ENCODE measurements at regions not wholly inside any gene's neighbourhood (a gene's known extent, or its start where the extent isn't known, plus 50 kb on each side); places are given as distances from the start of the nearest gene placed in this dataset.

GRCh38 chr2:57177176-57177575 is 869.4 kb upstream of the VRK2 start:
- Mint-ChIP-seq H3K27ac (no peak overlapping the region), H3K27me3 (ENCODE audit: low read depth in 3 of 3) (peaks cover 0 to 1% (median 0%) of the 10 kb centered on the region in 3 donors), H3K4me1 (no peaks in the 10 kb centered on the region), H3K4me3 (no peak overlapping the region), H3K36me3 (peaks cover 0 to 5% (median 0%) of the 10 kb centered on the region in 3 donors), H3K9me3 (peaks cover 9 to 40% (median 27%) of the 10 kb centered on the region in 6 donors)
- no peak for DNase-seq

- H3K9me3 Mint-ChIP-seq: peaks cover 9 to 37% (median 27%) of the 10 kb centered on the region in 6 donors
- H3K4me1 Mint-ChIP-seq: no peaks in the 10 kb centered on the region
- DNase-seq: no peak
- H3K27me3 Mint-ChIP-seq (ENCODE audit: low read depth in 3 of 3): peaks cover 0 to 1% (median 0%) of the 10 kb centered on the region in 3 donors
- H3K36me3 Mint-ChIP-seq: peaks cover 0 to 5% (median 0%) of the 10 kb centered on the region in 3 donors
- H3K4me3 Mint-ChIP-seq: no peak overlapping the region
- no peak overlapping the region for H3K27ac Mint-ChIP-seq
These were observed 866.5 kb upstream of the VRK2 start for GRCh38 chr2:57180042-57180567.

GRCh38 chr2:57180678-57181077 is 865.9 kb upstream of the VRK2 start:
- Mint-ChIP-seq H3K9me3 (peaks cover 7 to 35% (median 29%) of the 10 kb centered on the region in 6 donors), H3K36me3 (peaks cover 0 to 5% (median 0%) of the 10 kb centered on the region in 3 donors), H3K27ac (no peak overlapping the region), H3K27me3 (ENCODE audit: low read depth in 3 of 3) (peaks cover 0 to 1% (median 0%) of the 10 kb centered on the region in 3 donors), H3K4me1 (no peaks in the 10 kb centered on the region), H3K4me3 (no peak overlapping the region)
- DNase-seq: no peak

- H3K4me3 Mint-ChIP-seq: no peak overlapping the region
- H3K27me3 Mint-ChIP-seq (ENCODE audit: low read depth in 3 of 3): peaks cover 0 to 1% (median 0%) of the 10 kb centered on the region in 3 donors
- no peak for DNase-seq
- H3K27ac Mint-ChIP-seq: no peak overlapping the region
- H3K36me3 Mint-ChIP-seq: peaks cover 0 to 5% (median 0%) of the 10 kb centered on the region in 3 donors
- no peaks in the 10 kb centered on the region for H3K4me1 Mint-ChIP-seq
- peaks cover 7 to 31% (median 26%) of the 10 kb centered on the region in 6 donors for H3K9me3 Mint-ChIP-seq
These were observed 865.1 kb upstream of the VRK2 start for GRCh38 chr2:57181315-57182038.

- DNase-seq: no peak
- H3K36me3 Mint-ChIP-seq: peaks cover 0 to 5% (median 0%) of the 10 kb centered on the region in 3 donors
- H3K4me1 Mint-ChIP-seq: no peaks in the 10 kb centered on the region
- H3K4me3 Mint-ChIP-seq: no peak overlapping the region
- peaks cover 0 to 1% (median 0%) of the 10 kb centered on the region in 3 donors for H3K27me3 Mint-ChIP-seq (ENCODE audit: low read depth in 3 of 3)
- no peak overlapping the region for H3K27ac Mint-ChIP-seq
- peaks cover 7 to 32% (median 22%) of the 10 kb centered on the region in 6 donors for H3K9me3 Mint-ChIP-seq
These were observed 863.7 kb upstream of the VRK2 start for GRCh38 chr2:57182916-57183315.

- DNase-seq: no peak
- no peaks in the 10 kb centered on the region for H3K27me3 Mint-ChIP-seq (ENCODE audit: low read depth in 3 of 3)
- no peak overlapping the region for H3K27ac Mint-ChIP-seq
- H3K36me3 Mint-ChIP-seq: no peaks in the 10 kb centered on the region
- H3K9me3 Mint-ChIP-seq: peaks cover 5 to 23% (median 14%) of the 10 kb centered on the region in 6 donors
- no peak overlapping the region for H3K4me3 Mint-ChIP-seq
- no peaks in the 10 kb centered on the region for H3K4me1 Mint-ChIP-seq
These were observed 861.0 kb upstream of the VRK2 start for GRCh38 chr2:57185568-57185967.

GRCh38 chr2:57190007-57190406 is 856.6 kb upstream of the VRK2 start:
- Mint-ChIP-seq H3K36me3 (no peaks in the 10 kb centered on the region), H3K27ac (no peak overlapping the region), H3K27me3 (ENCODE audit: low read depth in 3 of 3) (no peaks in the 10 kb centered on the region), H3K4me3 (no peak overlapping the region), H3K9me3 (peaks cover 8 to 27% (median 15%) of the 10 kb centered on the region in 6 donors), H3K4me1 (no peaks in the 10 kb centered on the region)
- DNase-seq: no peak

GRCh38 chr2:57199663-57200062 is 846.9 kb upstream of the VRK2 start:
- no peak overlapping the region for H3K27ac Mint-ChIP-seq
- no peaks in the 10 kb centered on the region for H3K4me1 Mint-ChIP-seq
- DNase-seq: no peak
- H3K36me3 Mint-ChIP-seq: peaks cover 0 to 3% (median 0%) of the 10 kb centered on the region in 3 donors
- peaks cover 15 to 43% (median 30%) of the 10 kb centered on the region in 6 donors for H3K9me3 Mint-ChIP-seq
- H3K27me3 Mint-ChIP-seq (ENCODE audit: low read depth in 3 of 3): peaks cover 0 to 3% (median 0%) of the 10 kb centered on the region in 3 donors
- H3K4me3 Mint-ChIP-seq: no peak overlapping the region

GRCh38 chr2:57204364-57204763 is 842.2 kb upstream of the VRK2 start:
- no peak overlapping the region for H3K27ac Mint-ChIP-seq
- no peak overlapping the region for H3K4me3 Mint-ChIP-seq
- peaks cover 0 to 1% (median 0%) of the 10 kb centered on the region in 3 donors for H3K27me3 Mint-ChIP-seq (ENCODE audit: low read depth in 3 of 3)
- H3K36me3 Mint-ChIP-seq: no peaks in the 10 kb centered on the region
- no peak for DNase-seq
- H3K4me1 Mint-ChIP-seq: no peaks in the 10 kb centered on the region
- H3K9me3 Mint-ChIP-seq: peaks cover 13 to 58% (median 17%) of the 10 kb centered on the region in 6 donors

- no peaks in the 10 kb centered on the region for H3K4me1 Mint-ChIP-seq
- no peaks in the 10 kb centered on the region for H3K36me3 Mint-ChIP-seq
- H3K27me3 Mint-ChIP-seq (ENCODE audit: low read depth in 3 of 3): peaks cover 0 to 1% (median 0%) of the 10 kb centered on the region in 3 donors
- no peak overlapping the region for H3K27ac Mint-ChIP-seq
- H3K9me3 Mint-ChIP-seq: peaks cover 12 to 60% (median 19%) of the 10 kb centered on the region in 6 donors
- H3K4me3 Mint-ChIP-seq: no peak overlapping the region
- DNase-seq: no peak
These were observed 841.4 kb upstream of the VRK2 start for GRCh38 chr2:57205241-57205640.

GRCh38 chr2:57207191-57207590 is 839.4 kb upstream of the VRK2 start:
- Mint-ChIP-seq H3K4me1 (no peaks in the 10 kb centered on the region), H3K27ac (no peak overlapping the region), H3K4me3 (no peak overlapping the region), H3K9me3 (peaks cover 13 to 58% (median 17%) of the 10 kb centered on the region in 6 donors), H3K27me3 (ENCODE audit: low read depth in 3 of 3) (peaks cover 0 to 4% (median 0%) of the 10 kb centered on the region in 3 donors), H3K36me3 (no peaks in the 10 kb centered on the region)
- no peak for DNase-seq

- DNase-seq: no peak
- Mint-ChIP-seq H3K9me3 (peaks cover 21 to 65% (median 26%) of the 10 kb centered on the region in 6 donors), H3K36me3 (no peaks in the 10 kb centered on the region), H3K27ac (no peak overlapping the region), H3K27me3 (ENCODE audit: low read depth in 3 of 3) (peaks cover 0 to 6% (median 0%) of the 10 kb centered on the region in 3 donors), H3K4me3 (no peak overlapping the region), H3K4me1 (no peaks in the 10 kb centered on the region)
These were observed 836.8 kb upstream of the VRK2 start for GRCh38 chr2:57209799-57210198.

- Mint-ChIP-seq H3K9me3 (peaks cover 21 to 63% (median 31%) of the 10 kb centered on the region in 6 donors), H3K4me3 (no peak overlapping the region), H3K36me3 (no peaks in the 10 kb centered on the region), H3K27ac (no peak overlapping the region), H3K4me1 (no peaks in the 10 kb centered on the region), H3K27me3 (ENCODE audit: low read depth in 3 of 3) (peaks cover 0 to 6% (median 0%) of the 10 kb centered on the region in 3 donors)
- DNase-seq: no peak
These were observed 835.8 kb upstream of the VRK2 start for GRCh38 chr2:57210855-57211254.

- H3K27ac Mint-ChIP-seq: no peak overlapping the region
- peaks cover 0 to 5% (median 0%) of the 10 kb centered on the region in 3 donors for H3K27me3 Mint-ChIP-seq (ENCODE audit: low read depth in 3 of 3)
- peaks cover 16 to 61% (median 43%) of the 10 kb centered on the region in 6 donors for H3K9me3 Mint-ChIP-seq
- no peaks in the 10 kb centered on the region for H3K4me1 Mint-ChIP-seq
- H3K4me3 Mint-ChIP-seq: no peak overlapping the region
- no peaks in the 10 kb centered on the region for H3K36me3 Mint-ChIP-seq
- DNase-seq: no peak
These were observed 829.6 kb upstream of the VRK2 start for GRCh38 chr2:57217013-57217412.
